ENCODE measurements at regions not wholly inside any gene's neighbourhood (a gene's known extent, or its start where the extent isn't known, plus 50 kb on each side); places are given as distances from the start of the nearest gene placed in this dataset.

DNA sequence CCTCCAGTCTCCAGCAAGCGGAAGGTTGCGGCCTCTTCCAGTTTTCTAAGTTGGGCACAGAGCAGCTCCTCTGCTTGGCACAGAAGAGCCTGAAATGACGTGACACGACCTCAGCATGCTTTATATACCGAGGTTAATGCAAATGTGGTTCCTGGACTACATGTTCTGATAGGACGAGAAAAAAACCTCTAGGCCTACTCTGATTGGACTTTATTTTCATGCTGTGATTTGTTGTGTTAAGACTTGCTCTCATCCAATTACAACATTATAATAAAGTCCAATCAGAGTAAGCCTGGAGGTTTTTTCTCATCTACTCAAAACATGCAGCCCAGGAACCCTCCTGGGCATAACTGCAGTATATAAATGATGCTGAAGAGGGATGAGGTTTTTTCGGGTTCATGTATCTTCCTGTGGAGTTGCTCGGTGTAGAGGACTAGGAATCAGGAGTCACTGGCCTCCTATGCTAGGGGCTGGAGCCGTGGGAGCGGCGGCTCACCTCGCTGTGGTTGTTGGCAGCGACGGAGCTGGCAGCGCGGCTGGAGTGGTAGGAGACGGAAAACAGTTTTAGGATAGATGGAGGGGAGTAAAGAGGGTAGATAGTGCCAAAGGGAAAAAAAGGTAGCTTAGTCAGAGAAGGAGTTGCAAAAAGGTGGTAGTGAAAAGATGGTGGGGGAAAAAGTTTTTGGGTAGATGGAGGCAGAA, 878.0 kb downstream of the KCNJ18 start:
- no peak for TF ChIP-seq FOXK2 (IDR thresholded peaks at IDR 0.05)
- no peak for TF ChIP-seq PKNOX1 (IDR thresholded peaks at IDR 0.05)
- no peak for TF ChIP-seq BHLHE40 (IDR thresholded peaks at IDR 0.05; ENCODE audit: borderline replicate concordance)
- no peak for TF ChIP-seq CTBP1 (IDR thresholded peaks at IDR 0.05; ENCODE audit: borderline replicate concordance)
- TF ChIP-seq ARNT (IDR thresholded peaks at IDR 0.05) = no peak
- TF ChIP-seq FOXM1 (IDR thresholded peaks at IDR 0.05; ENCODE audit: borderline replicate concordance) = no peak
- TF ChIP-seq SP1 (IDR thresholded peaks at IDR 0.05) = no peak
- no peak for TF ChIP-seq TARDBP (IDR thresholded peaks at IDR 0.05)
- no peak for TF ChIP-seq LEF1 (IDR thresholded peaks at IDR 0.05; ENCODE audit: borderline replicate concordance)

Data from HEK293T (cell line).